ENCODE measurements at regions not wholly inside any gene's neighbourhood (a gene's known extent, or its start where the extent isn't known, plus 50 kb on each side); places are given as distances from the start of the nearest gene placed in this dataset.
A peak's percentile ranks its signal among the peaks of the same experiment; 100 is the strongest.

GRCh38 chr2:18999198-18999597 lies 359.2 kb downstream of the OSR1 start:
- Histone ChIP-seq H2AFZ (ENCODE audit: low read length) (no peak overlapping the region), H4K20me1 (ENCODE audit: insufficient read depth, low read length) (no peaks in the 10 kb centered on the region), H3K79me2 (ENCODE audit: insufficient read depth, low read length) (no peaks in the 10 kb centered on the region), H3K27me3 (ENCODE audit: control insufficient read depth in 1 of 2, insufficient read depth in 2 of 2, low read length in 2 of 2) (no peaks in the 10 kb centered on the region), H3K9me3 (ENCODE audit: low read length) (no peaks in the 10 kb centered on the region), H3K4me1 (ENCODE audit: insufficient read depth, low read length) (no peaks in the 10 kb centered on the region), H3K4me3 (replicated peaks in 1 of 3; ENCODE audit: insufficient read depth in 1 of 3, low read depth in 2 of 3, low read length in 3 of 3) (no peak overlapping the region), H3K9ac (ENCODE audit: insufficient read depth, low read depth, low read length) (no peak overlapping the region), H3K36me3 (replicated peaks in 1 of 2; ENCODE audit: control insufficient read depth in 1 of 2, insufficient read depth in 2 of 2, low read length in 2 of 2) (no peaks in the 10 kb centered on the region), H3K4me2 (ENCODE audit: low read depth, low read length) (no peak overlapping the region), H3K27ac (ENCODE audit: extremely low read length, insufficient read depth, low read length) (no peak overlapping the region)
- BruUV-seq (replicated peaks): no TSS peak
- 22% methylated on average over 2 of the region's 2 CpGs for WGBS (ENCODE audit: low lambda C conversion rate)
- DNase-seq (ENCODE audit: low spot score) (no peak), FAIRE-seq (no peak), ATAC-seq (no peak)
- intact Hi-C loops (cut with micrococcal nuclease; ENCODE audit: unreplicated experiment) (no loop called here), in situ Hi-C loops (cut with HindIII; ENCODE audit: extremely low pct_ligation_motif_present, low pct_unique_long_range_greater_than_20kb) (no loop called here)
- ChIA-PET CTCF (ENCODE audit: low intra/inter-chr PET ratio, low total read pairs) (no interaction called here), POLR2A (no interaction called here)
- TF ChIP-seq DBP (CRISPR knock-in tag; IDR thresholded peaks at IDR 0.05; ENCODE audit: not compliant biosample characterization): no peak
- no peak for TF ChIP-seq ZNF296 (CRISPR knock-in tag; conservative IDR thresholded peaks at IDR 0.05)
- TF ChIP-seq PPARG (CRISPR knock-in tag; conservative IDR thresholded peaks at IDR 0.05): no peak
- no peak for TF ChIP-seq USF2 (IDR thresholded peaks at IDR 0.05; ENCODE audit: low read depth, low read length)
- TF ChIP-seq USF2 (CRISPR knock-in tag; IDR thresholded peaks at IDR 0.05; ENCODE audit: borderline replicate concordance): no peak
- no peak for TF ChIP-seq ZNF446 (CRISPR knock-in tag; IDR thresholded peaks at IDR 0.05)
- no peak for TF ChIP-seq SP140L (CRISPR knock-in tag; IDR thresholded peaks at IDR 0.05; ENCODE audit: borderline replicate concordance)
- TF ChIP-seq SP5 (CRISPR knock-in tag; IDR thresholded peaks at IDR 0.05; ENCODE audit: borderline replicate concordance, low read depth): no peak
- no peak for TF ChIP-seq PRDM4 (CRISPR knock-in tag; IDR thresholded peaks at IDR 0.05; ENCODE audit: borderline replicate concordance)
- no peak for TF ChIP-seq SALL2 (CRISPR knock-in tag; IDR thresholded peaks at IDR 0.05)
- no peak for TF ChIP-seq ATM (IDR thresholded peaks at IDR 0.05; ENCODE audit: borderline replicate concordance)
- no peak for TF ChIP-seq ZGPAT (CRISPR knock-in tag; IDR thresholded peaks at IDR 0.05)
- no peak for TF ChIP-seq HES4 (CRISPR knock-in tag; IDR thresholded peaks at IDR 0.05; ENCODE audit: borderline replicate concordance)
- no peak for TF ChIP-seq ZNF644 (CRISPR knock-in tag; IDR thresholded peaks at IDR 0.05; ENCODE audit: low read depth)
- TF ChIP-seq FOXA1 (IDR thresholded peaks at IDR 0.05): 0 out of 2 replicates have a peak, but pooled peaks have one; percentile 28
- TF ChIP-seq FOXA1 (CRISPR knock-in tag; IDR thresholded peaks at IDR 0.05): no peak
- no peak for TF ChIP-seq ZNF766 (CRISPR knock-in tag; IDR thresholded peaks at IDR 0.05; ENCODE audit: borderline replicate concordance)
- no peak for TF ChIP-seq PHF21A (CRISPR knock-in tag; IDR thresholded peaks at IDR 0.05)
- TF ChIP-seq ERF (CRISPR knock-in tag; IDR thresholded peaks at IDR 0.05): no peak
- 0 out of 2 replicates have a peak, but pooled peaks have one; percentile 8 for TF ChIP-seq ATF7 (IDR thresholded peaks at IDR 0.05)
- TF ChIP-seq ATF7 (CRISPR knock-in tag; IDR thresholded peaks at IDR 0.05): no peak
- TF ChIP-seq DNMT1 (CRISPR knock-in tag; IDR thresholded peaks at IDR 0.05): no peak
- no peak for TF ChIP-seq FLYWCH1 (CRISPR knock-in tag; IDR thresholded peaks at IDR 0.05)
